ENCODE measurements at regions not wholly inside any gene's neighbourhood (a gene's known extent, or its start where the extent isn't known, plus 50 kb on each side); places are given as distances from the start of the nearest gene placed in this dataset.
A peak's percentile ranks its signal among the peaks of the same experiment; 100 is the strongest.

DNA sequence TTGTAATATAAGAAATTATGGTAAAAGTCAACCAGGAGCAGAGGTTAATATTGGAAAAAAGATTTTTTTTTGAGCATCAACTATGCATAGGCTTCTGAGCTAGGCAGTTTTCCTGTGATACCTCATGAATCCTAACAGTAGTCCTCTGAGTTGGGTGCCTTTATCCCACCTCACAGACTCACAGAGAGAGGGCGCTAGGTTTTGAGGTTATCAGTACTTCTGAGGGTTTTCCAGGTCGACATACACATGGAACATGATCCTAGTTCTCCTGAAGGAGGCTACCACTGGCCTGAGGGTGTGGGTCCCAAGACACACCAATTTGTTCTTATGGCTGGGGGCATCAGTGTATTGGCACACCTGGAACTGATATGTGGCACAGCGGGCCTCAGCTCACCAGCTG lies 358.8 kb upstream of the JAG1 start (continued):
- TF ChIP-seq RAD21 (IDR thresholded peaks at IDR 0.05 in 1 of 2, conservative IDR thresholded peaks at IDR 0.05 in 1 of 2; ENCODE audit: low read depth in 2 of 2, low read length in 2 of 2), result peak; percentile 43 to 54

Data from H1 (cell line).